ENCODE measurements at regions not wholly inside any gene's neighbourhood (a gene's known extent, or its start where the extent isn't known, plus 50 kb on each side); places are given as distances from the start of the nearest gene placed in this dataset.

GRCh38 chr18:72181241-72181764 lies 362.8 kb downstream of the CBLN2 start:
- DNase-seq (ENCODE audit: low spot score) = no peak

- no peak for DNase-seq (ENCODE audit: low spot score)
Measured at GRCh38 chr18:72180689-72181088, 363.5 kb downstream of the CBLN2 start.

- DNase-seq (ENCODE audit: low spot score) = no peak
Measured at GRCh38 chr18:72174972-72175649, 369.0 kb downstream of the CBLN2 start.

GRCh38 chr18:72171596-72171995 lies 372.5 kb downstream of the CBLN2 start:
- no peak for DNase-seq (ENCODE audit: low spot score)

- DNase-seq (ENCODE audit: low spot score) = no peak
Measured at GRCh38 chr18:72161691-72162090, 382.5 kb downstream of the CBLN2 start.

- no peak for DNase-seq (ENCODE audit: low spot score)
Measured at GRCh38 chr18:72160510-72161445, 383.4 kb downstream of the CBLN2 start.

GRCh38 chr18:72155327-72155726 lies 388.8 kb downstream of the CBLN2 start:
- no peak for DNase-seq (ENCODE audit: low spot score)

- no peak for DNase-seq (ENCODE audit: low spot score)
Measured at GRCh38 chr18:72154926-72155325, 389.2 kb downstream of the CBLN2 start.

GRCh38 chr18:72152935-72153334 lies 391.2 kb downstream of the CBLN2 start:
- no peak for DNase-seq (ENCODE audit: low spot score)

- no peak for DNase-seq (ENCODE audit: low spot score)
Measured at GRCh38 chr18:72147830-72148229, 396.3 kb downstream of the CBLN2 start.

- no peak for DNase-seq (ENCODE audit: low spot score)
Measured at GRCh38 chr18:72140007-72140406, 404.1 kb downstream of the CBLN2 start.

GRCh38 chr18:72128649-72129048 lies 415.5 kb downstream of the CBLN2 start:
- DNase-seq (ENCODE audit: low spot score) = no peak

- DNase-seq (ENCODE audit: low spot score) = no peak
Measured at GRCh38 chr18:72122103-72122502, 422.0 kb downstream of the CBLN2 start.

GRCh38 chr18:72119082-72119481 lies 425.1 kb downstream of the CBLN2 start:
- DNase-seq (ENCODE audit: low spot score) = no peak

GRCh38 chr18:72114801-72115594 lies 429.1 kb downstream of the CBLN2 start:
- DNase-seq (ENCODE audit: low spot score) = no peak

- DNase-seq (ENCODE audit: low spot score) = no peak
Measured at GRCh38 chr18:72107647-72108383, 436.3 kb downstream of the CBLN2 start.

- DNase-seq (ENCODE audit: low spot score) = no peak
Measured at GRCh38 chr18:72104851-72105250, 439.3 kb downstream of the CBLN2 start.

- no peak for DNase-seq (ENCODE audit: low spot score)
Measured at GRCh38 chr18:72102412-72102811, 441.7 kb downstream of the CBLN2 start.

- DNase-seq (ENCODE audit: low spot score) = no peak
Measured at GRCh38 chr18:72100465-72101004, 443.6 kb downstream of the CBLN2 start.

GRCh38 chr18:72091369-72091768 lies 452.8 kb downstream of the CBLN2 start:
- no peak for DNase-seq (ENCODE audit: low spot score)

- no peak for DNase-seq (ENCODE audit: low spot score)
Measured at GRCh38 chr18:72089432-72089831, 454.7 kb downstream of the CBLN2 start.
